GM19463 (cell line): ENCODE measurements at regions not wholly inside any gene's neighbourhood (a gene's known extent, or its start where the extent isn't known, plus 50 kb on each side); places are given as distances from the start of the nearest gene placed in this dataset.

Experiments
- ATAC-seq: cut with Tn5 transposase; IDR thresholded peaks from one replicate; pipeline ENCODE4 v1.9.1; 2021; ENCODE audit warnings: mild to moderate bottlenecking, moderate library complexity; ENCODE audit not compliant: unreplicated experiment

GRCh38 chr6:37105148-37106050 lies 64.6 kb upstream of the PIM1 start:
- ATAC-seq = no peak

- no peak for ATAC-seq
These were observed 63.9 kb upstream of the PIM1 start for GRCh38 chr6:37106051-37106363.

- ATAC-seq = no peak
These were observed 63.4 kb upstream of the PIM1 start for GRCh38 chr6:37106554-37106953.

- ATAC-seq = no peak
These were observed 62.9 kb upstream of the PIM1 start for GRCh38 chr6:37106982-37107491.

GRCh38 chr6:37109714-37110499 lies 60.0 kb upstream of the PIM1 start:
- ATAC-seq = no peak

GRCh38 chr6:37110500-37111461 lies 59.2 kb upstream of the PIM1 start:
- ATAC-seq = peak; percentile 63

GRCh38 chr6:37113976-37114375 lies 56.0 kb upstream of the PIM1 start:
- no peak for ATAC-seq

GRCh38 chr6:37114612-37115011 lies 55.3 kb upstream of the PIM1 start:
- ATAC-seq = no peak

- no peak for ATAC-seq
These were observed 54.6 kb upstream of the PIM1 start for GRCh38 chr6:37115236-37115895.

GRCh38 chr6:37116326-37116725 lies 53.6 kb upstream of the PIM1 start:
- no peak for ATAC-seq

- ATAC-seq = no peak
These were observed 50.5 kb upstream of the PIM1 start for GRCh38 chr6:37119387-37119886.
